D721Med (cell line): ENCODE measurements at regions not wholly inside any gene's neighbourhood (a gene's known extent, or its start where the extent isn't known, plus 50 kb on each side); places are given as distances from the start of the nearest gene placed in this dataset.

ENCODE experiments used
- DNase-seq: peaks from one replicate; pipeline ENCODE4 v3.0.0; 2011; ENCODE audit warnings: low spot score; ENCODE audit not compliant: insufficient read length
- FAIRE-seq: peaks from 2 replicates; lab custom pipeline; 2011; peaks lifted over from hg19 to GRCh38; lab: Jason Lieb, UNC
- TF ChIP-seq, protein P1 (sequence below): IDR thresholded peaks from 2 replicates; pipeline ENCODE4 v1.5.1; 2012; ENCODE audit warnings: mild to moderate bottlenecking, control low read depth; ENCODE audit not compliant: insufficient read depth; ENCODE audit errors: missing control alignments

DNA sequence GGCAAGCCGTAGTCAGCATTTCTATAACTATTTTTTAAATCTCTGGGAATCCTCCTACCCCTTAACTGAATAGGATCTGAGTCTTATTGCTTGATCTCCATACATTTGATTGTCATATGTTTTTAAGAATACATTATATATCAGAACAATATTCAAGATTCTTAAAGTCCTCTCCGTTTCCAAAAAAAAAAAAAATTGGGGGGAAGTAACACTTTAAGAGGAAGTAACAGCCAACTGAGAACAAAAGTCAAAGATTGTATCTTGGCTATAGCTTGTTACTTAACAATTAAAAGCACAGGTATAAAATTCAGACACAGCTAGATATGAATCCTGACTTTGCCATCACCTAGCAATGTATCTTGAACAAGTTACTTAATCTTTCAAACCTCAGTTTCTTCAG, 169.9 kb upstream of the ADO start:
- FAIRE-seq = no peak
- TF ChIP-seq, protein P1, sequence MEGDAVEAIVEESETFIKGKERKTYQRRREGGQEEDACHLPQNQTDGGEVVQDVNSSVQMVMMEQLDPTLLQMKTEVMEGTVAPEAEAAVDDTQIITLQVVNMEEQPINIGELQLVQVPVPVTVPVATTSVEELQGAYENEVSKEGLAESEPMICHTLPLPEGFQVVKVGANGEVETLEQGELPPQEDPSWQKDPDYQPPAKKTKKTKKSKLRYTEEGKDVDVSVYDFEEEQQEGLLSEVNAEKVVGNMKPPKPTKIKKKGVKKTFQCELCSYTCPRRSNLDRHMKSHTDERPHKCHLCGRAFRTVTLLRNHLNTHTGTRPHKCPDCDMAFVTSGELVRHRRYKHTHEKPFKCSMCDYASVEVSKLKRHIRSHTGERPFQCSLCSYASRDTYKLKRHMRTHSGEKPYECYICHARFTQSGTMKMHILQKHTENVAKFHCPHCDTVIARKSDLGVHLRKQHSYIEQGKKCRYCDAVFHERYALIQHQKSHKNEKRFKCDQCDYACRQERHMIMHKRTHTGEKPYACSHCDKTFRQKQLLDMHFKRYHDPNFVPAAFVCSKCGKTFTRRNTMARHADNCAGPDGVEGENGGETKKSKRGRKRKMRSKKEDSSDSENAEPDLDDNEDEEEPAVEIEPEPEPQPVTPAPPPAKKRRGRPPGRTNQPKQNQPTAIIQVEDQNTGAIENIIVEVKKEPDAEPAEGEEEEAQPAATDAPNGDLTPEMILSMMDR = no peak
- DNase-seq = no peak

DNA sequence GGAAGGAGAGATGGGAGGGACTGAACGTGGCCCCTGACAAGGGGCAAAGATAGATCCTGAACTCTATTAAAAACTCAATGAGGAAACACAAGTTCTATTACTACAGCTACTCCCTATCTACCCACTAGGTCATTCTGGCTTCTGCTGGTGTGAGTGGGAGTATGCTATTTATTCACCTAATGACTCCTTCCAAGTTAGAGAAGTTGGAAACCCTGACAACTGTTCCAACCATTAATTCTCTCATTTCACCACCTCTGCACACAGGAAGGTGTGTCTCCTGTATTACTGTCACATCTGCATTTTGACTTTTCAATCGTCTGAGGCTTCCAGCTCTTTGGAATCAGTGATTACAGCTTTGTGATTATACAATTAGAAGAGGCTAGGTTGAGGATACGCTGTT, 169.4 kb upstream of the ADO start:
- TF ChIP-seq, protein P1 = no peak
- DNase-seq (no peak), FAIRE-seq (no peak)

DNA sequence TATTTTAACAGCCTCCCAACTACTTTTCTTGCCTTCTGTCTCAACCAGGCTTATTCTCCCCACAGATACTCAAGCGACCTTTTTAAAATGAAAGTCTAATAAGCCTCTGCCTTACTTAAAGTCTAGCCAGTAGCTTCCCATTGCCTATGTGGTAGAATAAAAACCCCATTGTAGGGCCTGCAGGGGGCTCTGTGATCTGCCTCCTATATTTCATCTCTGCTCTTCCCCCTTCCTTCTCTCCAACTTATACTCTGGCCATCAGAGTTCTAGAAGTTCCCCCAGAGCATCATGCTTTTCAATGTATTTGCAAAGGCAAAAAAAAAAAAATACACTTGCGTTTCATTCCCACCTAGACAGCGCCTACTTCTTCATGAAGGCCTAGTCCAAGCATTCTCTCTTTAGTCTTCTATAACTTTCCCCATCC, 167.7 kb upstream of the ADO start:
- TF ChIP-seq, protein P1 = no peak
- DNase-seq (no peak), FAIRE-seq (no peak)

DNA sequence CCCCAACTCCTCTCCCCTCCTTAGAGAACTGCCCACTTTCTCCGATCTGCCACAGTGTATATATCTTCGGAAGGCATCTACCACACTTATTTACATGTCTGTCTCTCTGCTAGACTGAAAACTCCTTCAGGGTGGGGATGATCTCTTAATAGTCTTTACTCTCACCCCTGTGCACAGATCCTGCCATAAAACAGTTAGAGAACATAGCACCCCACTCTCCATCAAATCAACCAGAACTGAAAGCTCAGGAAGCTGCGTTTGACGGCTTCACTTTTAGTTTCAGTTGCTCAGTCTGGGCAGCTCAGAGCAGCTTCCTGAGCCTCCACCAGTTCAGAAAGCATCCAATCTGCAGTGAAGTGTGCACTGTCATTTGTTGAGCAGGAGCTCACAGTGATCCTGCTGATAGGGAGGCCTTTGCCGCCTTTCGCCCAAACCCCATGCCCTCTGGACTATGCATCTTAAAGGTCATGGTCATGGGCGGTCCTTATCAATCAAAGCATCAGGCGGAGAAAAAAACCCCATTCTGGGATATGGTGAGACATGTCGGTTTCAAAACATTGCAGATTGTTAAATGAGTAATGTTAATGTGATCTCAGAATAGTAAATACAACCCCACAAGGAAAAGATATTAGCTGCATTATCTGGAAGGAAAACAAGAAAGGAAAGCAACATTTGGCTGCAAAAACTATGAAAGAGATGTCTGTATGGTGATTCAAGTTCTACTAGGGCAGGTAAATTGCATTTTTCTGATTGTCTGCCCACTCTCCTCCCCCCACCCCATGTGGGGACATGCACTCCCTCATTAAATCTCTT, 167.1 kb upstream of the ADO start:
- DNase-seq = no peak
- FAIRE-seq = no peak
- TF ChIP-seq, protein P1 = no peak

DNA sequence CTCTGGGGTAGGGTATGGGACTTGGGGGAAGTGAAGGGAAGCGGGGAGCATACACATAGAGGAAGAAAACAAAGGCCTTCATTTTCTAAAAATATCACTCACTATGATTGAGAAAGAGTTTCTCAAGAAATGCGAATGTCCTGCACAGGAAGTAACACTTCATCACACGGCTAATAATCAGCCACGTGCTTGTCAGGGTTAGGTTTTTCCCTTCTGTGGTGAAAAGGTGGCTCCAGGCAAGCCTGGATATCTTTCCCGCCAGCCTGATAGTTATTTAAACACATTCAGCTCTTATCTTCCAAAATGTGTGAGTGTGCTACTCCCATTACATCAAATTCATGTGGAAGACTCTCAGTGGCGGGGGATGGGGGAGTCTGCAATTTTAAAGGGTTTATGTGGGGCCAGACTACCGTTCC, 166.4 kb upstream of the ADO start:
- DNase-seq = no peak
- no peak for FAIRE-seq
- TF ChIP-seq, protein P1 = no peak

DNA sequence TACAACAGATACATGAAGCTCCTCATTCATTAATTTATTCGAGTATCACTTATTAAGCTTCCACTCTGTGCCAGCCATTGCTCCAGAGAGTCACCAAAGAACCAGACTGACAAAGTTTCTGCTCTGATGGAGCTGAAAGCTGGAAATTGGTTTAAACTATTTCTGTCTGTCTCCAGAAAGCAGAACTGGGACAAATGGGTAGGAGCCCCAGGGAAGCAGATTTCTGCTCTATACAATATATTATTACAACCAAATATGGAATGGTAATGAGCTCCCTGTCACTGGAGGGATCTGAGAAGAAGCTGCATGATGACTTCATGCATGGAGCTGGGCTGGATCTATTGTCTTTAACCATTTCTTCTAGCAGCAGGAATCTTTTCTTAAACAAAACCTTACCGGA, 165.4 kb upstream of the ADO start:
- DNase-seq = no peak
- TF ChIP-seq, protein P1 = no peak
- no peak for FAIRE-seq

DNA sequence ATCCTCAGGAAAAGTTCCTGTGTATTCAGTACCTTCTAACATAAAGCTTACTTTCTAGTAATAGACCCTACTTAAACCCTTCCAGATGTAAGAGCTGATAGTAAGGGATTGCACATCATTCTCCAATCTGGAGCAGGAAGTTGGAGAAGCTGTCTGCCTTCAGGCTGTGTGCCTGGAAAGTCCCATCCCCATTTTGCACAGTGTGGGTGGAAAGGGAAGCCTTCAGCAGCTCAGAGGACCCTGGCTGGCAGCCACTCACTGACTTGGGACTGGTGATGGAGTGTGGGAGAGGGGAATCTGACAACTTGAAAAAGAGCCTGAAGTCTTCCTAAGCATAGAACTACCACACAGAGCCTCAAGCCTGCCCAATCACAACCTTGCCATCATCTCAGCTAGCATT, 164.1 kb upstream of the ADO start:
- DNase-seq (no peak), FAIRE-seq (no peak)
- TF ChIP-seq, protein P1 = no peak
